ENCODE measurements at regions not wholly inside any gene's neighbourhood (a gene's known extent, or its start where the extent isn't known, plus 50 kb on each side); places are given as distances from the start of the nearest gene placed in this dataset.

DNA sequence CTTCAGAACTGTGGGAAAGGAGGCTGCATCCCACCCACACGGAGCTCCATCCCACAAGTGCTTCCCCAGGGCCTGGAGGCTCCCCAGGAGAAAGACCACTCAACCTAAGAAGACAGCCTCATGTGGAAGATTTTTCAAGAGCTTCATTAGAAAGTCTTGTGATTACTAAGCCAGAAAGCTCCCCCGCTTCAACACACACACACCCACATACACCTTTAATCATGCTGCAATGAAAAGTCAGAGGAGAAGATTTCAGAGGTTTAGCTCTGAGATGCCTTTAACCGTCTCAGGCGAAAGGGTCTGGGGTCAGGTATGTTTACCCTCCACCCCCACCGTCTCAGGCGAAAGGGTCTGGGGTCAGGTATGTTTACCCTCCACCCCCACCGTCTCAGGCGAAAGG lies 634.5 kb upstream of the B3GAT1 start:
- Histone ChIP-seq H3K4me3 (replicated peaks in 1 of 4; ENCODE audit: control extremely low read depth in 1 of 4, insufficient read depth in 1 of 4, low read depth in 3 of 4, low read length in 4 of 4) (no peak overlapping the region), H3K4me2 (ENCODE audit: extremely low read depth, insufficient read depth, low read length) (no peak overlapping the region), H3K9me3 (ENCODE audit: control insufficient read depth, insufficient read depth, low read depth, low read length) (no peaks in the 10 kb centered on the region), H4K20me1 (ENCODE audit: control insufficient read depth, extremely low read depth, insufficient read depth, low read length) (no peaks in the 10 kb centered on the region), H2AFZ (ENCODE audit: low read length) (no peak overlapping the region), H3K79me2 (ENCODE audit: control insufficient read depth, insufficient read depth, low read length) (no peaks in the 10 kb centered on the region), H3K27me3 (ENCODE audit: control insufficient read depth, insufficient read depth, low read length) (no peaks in the 10 kb centered on the region), H3K27ac (ENCODE audit: insufficient read depth, low read length) (no peak overlapping the region), H3K4me1 (ENCODE audit: control insufficient read depth, extremely low read depth, insufficient read depth, low read length) (no peaks in the 10 kb centered on the region), H3K9ac (ENCODE audit: insufficient read depth, low read length) (no peak overlapping the region), H3K36me3 (ENCODE audit: control insufficient read depth, insufficient read depth, low read length) (no peaks in the 10 kb centered on the region)
- TF ChIP-seq EZH2 (IDR thresholded peaks at IDR 0.05; ENCODE audit: low read length, missing control alignments), result no peak
- TF ChIP-seq, protein P1, sequence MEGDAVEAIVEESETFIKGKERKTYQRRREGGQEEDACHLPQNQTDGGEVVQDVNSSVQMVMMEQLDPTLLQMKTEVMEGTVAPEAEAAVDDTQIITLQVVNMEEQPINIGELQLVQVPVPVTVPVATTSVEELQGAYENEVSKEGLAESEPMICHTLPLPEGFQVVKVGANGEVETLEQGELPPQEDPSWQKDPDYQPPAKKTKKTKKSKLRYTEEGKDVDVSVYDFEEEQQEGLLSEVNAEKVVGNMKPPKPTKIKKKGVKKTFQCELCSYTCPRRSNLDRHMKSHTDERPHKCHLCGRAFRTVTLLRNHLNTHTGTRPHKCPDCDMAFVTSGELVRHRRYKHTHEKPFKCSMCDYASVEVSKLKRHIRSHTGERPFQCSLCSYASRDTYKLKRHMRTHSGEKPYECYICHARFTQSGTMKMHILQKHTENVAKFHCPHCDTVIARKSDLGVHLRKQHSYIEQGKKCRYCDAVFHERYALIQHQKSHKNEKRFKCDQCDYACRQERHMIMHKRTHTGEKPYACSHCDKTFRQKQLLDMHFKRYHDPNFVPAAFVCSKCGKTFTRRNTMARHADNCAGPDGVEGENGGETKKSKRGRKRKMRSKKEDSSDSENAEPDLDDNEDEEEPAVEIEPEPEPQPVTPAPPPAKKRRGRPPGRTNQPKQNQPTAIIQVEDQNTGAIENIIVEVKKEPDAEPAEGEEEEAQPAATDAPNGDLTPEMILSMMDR (conservative IDR thresholded peaks at IDR 0.05 in 1 of 2, IDR thresholded peaks at IDR 0.05 in 1 of 2; ENCODE audit: low read depth in 1 of 2, low read length in 2 of 2), result no peak
- no peak for DNase-seq (ENCODE audit: low read depth in 2 of 2)

DNA sequence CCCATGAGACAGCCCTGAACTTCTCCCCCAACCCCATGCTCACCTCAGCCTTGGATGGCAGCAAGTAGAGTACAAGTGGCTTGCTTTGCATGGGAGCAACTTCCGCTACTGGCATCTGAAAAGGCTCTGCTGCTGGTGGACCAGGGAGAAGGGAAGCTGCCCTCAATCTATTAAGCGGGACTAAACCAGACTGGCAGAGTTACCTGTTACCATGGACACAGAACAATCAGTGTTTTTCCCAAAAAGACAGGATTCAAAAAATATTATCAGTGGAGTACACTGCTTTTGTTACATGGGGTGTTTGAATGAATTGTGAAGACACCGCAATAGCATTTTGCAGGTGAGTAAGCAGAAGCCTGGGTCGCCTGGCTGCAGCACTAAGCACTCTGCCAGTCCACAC lies 631.4 kb upstream of the B3GAT1 start:
- no peaks in the 10 kb centered on the region for H3K9me3 ChIP-seq (ENCODE audit: control insufficient read depth, insufficient read depth, low read depth, low read length)
- H4K20me1 ChIP-seq (ENCODE audit: control insufficient read depth, extremely low read depth, insufficient read depth, low read length), result no peaks in the 10 kb centered on the region
- no peak overlapping the region for H3K27ac ChIP-seq (ENCODE audit: insufficient read depth, low read length)
- no peaks in the 10 kb centered on the region for H3K79me2 ChIP-seq (ENCODE audit: control insufficient read depth, insufficient read depth, low read length)
- DNase-seq (ENCODE audit: low read depth in 2 of 2), result no peak
- H3K4me3 ChIP-seq (replicated peaks in 1 of 4; ENCODE audit: control extremely low read depth in 1 of 4, insufficient read depth in 1 of 4, low read depth in 3 of 4, low read length in 4 of 4), result no peak overlapping the region
- H2AFZ ChIP-seq (ENCODE audit: low read length), result no peak overlapping the region
- H3K4me1 ChIP-seq (ENCODE audit: control insufficient read depth, extremely low read depth, insufficient read depth, low read length), result no peaks in the 10 kb centered on the region
- H3K27me3 ChIP-seq (ENCODE audit: control insufficient read depth, insufficient read depth, low read length), result no peaks in the 10 kb centered on the region
- no peaks in the 10 kb centered on the region for H3K36me3 ChIP-seq (ENCODE audit: control insufficient read depth, insufficient read depth, low read length)
- no peak overlapping the region for H3K9ac ChIP-seq (ENCODE audit: insufficient read depth, low read length)
- no peak overlapping the region for H3K4me2 ChIP-seq (ENCODE audit: extremely low read depth, insufficient read depth, low read length)
- TF ChIP-seq, protein P1 (conservative IDR thresholded peaks at IDR 0.05 in 1 of 2, IDR thresholded peaks at IDR 0.05 in 1 of 2; ENCODE audit: low read depth in 1 of 2, low read length in 2 of 2), result no peak
- no peak for TF ChIP-seq EZH2 (IDR thresholded peaks at IDR 0.05; ENCODE audit: low read length, missing control alignments)

DNA sequence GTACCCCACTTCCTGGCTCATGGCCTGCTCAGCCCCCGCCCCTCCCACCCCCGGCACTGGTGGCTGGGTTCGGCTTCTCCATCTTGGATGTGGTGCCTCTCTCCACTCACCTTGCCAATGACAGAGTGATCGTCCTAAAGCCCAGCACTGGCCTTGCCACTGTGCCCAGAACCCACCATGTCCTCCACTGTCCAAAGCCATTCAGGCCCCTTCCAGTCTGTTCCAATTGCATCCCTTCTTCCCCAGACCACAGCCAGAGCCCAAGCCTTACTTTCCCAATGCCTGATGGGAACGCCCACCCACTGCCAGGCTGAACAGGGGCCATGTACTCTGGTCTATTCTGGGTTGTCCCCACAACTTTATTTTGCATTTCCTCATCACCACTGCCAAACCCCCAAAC lies 625.8 kb upstream of the B3GAT1 start:
- TF ChIP-seq, protein P1 (conservative IDR thresholded peaks at IDR 0.05 in 1 of 2, IDR thresholded peaks at IDR 0.05 in 1 of 2; ENCODE audit: low read depth in 1 of 2, low read length in 2 of 2), result no peak
- no peak for TF ChIP-seq EZH2 (IDR thresholded peaks at IDR 0.05; ENCODE audit: low read length, missing control alignments)
- no peaks in the 10 kb centered on the region for H3K36me3 ChIP-seq (ENCODE audit: control insufficient read depth, insufficient read depth, low read length)
- H4K20me1 ChIP-seq (ENCODE audit: control insufficient read depth, extremely low read depth, insufficient read depth, low read length), result no peaks in the 10 kb centered on the region
- H3K27me3 ChIP-seq (ENCODE audit: control insufficient read depth, insufficient read depth, low read length), result no peaks in the 10 kb centered on the region
- no peak overlapping the region for H3K4me2 ChIP-seq (ENCODE audit: extremely low read depth, insufficient read depth, low read length)
- H3K9me3 ChIP-seq (ENCODE audit: control insufficient read depth, insufficient read depth, low read depth, low read length), result no peaks in the 10 kb centered on the region
- H3K79me2 ChIP-seq (ENCODE audit: control insufficient read depth, insufficient read depth, low read length), result no peaks in the 10 kb centered on the region
- H3K4me1 ChIP-seq (ENCODE audit: control insufficient read depth, extremely low read depth, insufficient read depth, low read length), result no peaks in the 10 kb centered on the region
- no peak overlapping the region for H3K4me3 ChIP-seq (replicated peaks in 1 of 4; ENCODE audit: control extremely low read depth in 1 of 4, insufficient read depth in 1 of 4, low read depth in 3 of 4, low read length in 4 of 4)
- no peak for DNase-seq (ENCODE audit: low read depth in 2 of 2)
- H2AFZ ChIP-seq (ENCODE audit: low read length), result no peak overlapping the region
- H3K9ac ChIP-seq (ENCODE audit: insufficient read depth, low read length), result no peak overlapping the region
- no peak overlapping the region for H3K27ac ChIP-seq (ENCODE audit: insufficient read depth, low read length)
